Esophagus mucosa (tissue), 1 donor: ENCODE measurements at regions not wholly inside any gene's neighbourhood (a gene's known extent, or its start where the extent isn't known, plus 50 kb on each side); places are given as distances from the start of the nearest gene placed in this dataset.
"Not testable (repeated sequence)": the region's sequence is repeated elsewhere in the genome, so short reads cannot be mapped to it uniquely, and the experiment has no call there.

Experiments used
- ATAC-seq: fragments of 200-7000 bp; cut with Tn5 transposase; one replicate; pipeline ENCODE4 v1.9.1; 2020
- donor health status: DM: yes; HTN: yes; CAD: no.

DNA sequence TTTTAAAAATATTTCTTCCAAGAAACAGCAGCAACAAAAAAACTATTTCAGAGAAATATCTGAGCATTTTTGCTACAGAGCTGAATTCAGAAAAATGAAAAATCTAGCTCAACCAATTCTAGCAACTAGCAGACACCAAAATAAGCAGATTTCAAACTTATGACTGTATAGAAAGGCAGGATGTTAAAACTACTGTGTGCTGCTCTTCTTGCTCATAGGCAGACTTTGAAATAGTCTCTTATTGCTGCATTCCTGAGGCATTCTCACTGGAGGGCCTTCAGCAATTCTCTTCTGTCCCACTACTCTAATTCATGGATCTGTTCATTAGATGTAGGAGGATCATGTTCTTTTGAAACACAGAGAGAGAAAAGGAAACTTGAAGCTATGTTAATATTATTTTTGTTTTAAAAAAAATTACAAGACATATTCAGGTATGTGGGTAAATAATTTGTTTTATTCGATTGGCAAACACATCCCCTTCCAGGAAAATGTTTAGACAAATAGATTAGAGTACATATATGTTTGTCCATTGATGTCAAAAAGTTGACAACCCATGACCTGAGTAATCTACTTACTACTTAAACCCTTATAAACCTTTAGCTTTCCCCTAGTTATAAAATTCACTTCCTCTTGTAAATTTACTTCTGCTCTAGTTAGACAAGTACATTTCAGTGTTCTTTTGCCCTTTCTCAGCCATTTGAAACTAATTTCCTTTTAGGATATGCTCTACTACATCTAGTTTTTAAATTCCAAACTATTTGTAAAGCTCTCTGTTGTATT lies 428.2 kb upstream of the POT1 start:
- ATAC-seq = no peak

DNA sequence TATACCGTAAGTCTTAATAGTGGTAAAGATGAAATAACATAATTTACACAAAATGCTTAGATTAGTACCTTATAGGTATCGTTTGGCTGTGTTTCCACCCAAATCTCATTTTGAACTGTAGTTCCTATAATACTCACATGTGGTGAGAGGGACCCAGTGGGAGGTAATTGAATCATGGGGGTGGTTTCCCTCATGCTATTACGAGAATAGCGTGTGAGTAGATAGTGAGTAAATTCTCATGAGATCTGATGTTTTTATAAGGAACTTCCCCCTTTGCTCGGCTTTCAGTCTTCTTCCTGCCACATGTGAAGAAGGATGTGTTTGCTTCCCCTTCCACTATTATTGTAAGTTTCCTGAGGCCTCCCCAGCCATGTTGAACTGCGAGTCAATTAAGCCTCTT lies 426.3 kb upstream of the POT1 start:
- ATAC-seq = no peak

- no peak for ATAC-seq
These were observed 417.6 kb upstream of the POT1 start for GRCh38 chr7:125347269-125347668.

- ATAC-seq = no peak
These were observed 408.5 kb upstream of the POT1 start for GRCh38 chr7:125338110-125338509.

DNA sequence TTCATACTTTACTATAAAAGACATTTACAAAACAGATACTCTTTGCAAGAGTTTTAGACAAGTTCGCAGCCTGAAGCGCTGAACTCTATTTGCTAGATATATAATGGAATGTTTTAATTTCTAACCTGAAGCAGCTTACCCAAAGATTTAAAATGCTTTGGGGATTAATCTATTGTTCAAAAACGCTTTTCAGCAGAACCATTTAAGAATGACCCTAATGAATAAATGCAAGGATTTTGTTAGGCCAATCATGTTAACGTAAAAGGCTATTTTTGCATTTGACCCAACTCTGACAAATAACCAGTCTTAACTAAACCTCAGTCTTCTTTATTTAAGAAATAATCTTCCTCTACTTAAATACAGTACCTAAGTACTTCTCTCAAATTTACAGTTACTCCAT lies 406.7 kb upstream of the POT1 start:
- no peak for ATAC-seq

GRCh38 chr7:125326666-125327255 lies 397.1 kb upstream of the POT1 start:
- ATAC-seq = no peak

GRCh38 chr7:125316466-125316865 lies 386.8 kb upstream of the POT1 start:
- ATAC-seq = no peak

DNA sequence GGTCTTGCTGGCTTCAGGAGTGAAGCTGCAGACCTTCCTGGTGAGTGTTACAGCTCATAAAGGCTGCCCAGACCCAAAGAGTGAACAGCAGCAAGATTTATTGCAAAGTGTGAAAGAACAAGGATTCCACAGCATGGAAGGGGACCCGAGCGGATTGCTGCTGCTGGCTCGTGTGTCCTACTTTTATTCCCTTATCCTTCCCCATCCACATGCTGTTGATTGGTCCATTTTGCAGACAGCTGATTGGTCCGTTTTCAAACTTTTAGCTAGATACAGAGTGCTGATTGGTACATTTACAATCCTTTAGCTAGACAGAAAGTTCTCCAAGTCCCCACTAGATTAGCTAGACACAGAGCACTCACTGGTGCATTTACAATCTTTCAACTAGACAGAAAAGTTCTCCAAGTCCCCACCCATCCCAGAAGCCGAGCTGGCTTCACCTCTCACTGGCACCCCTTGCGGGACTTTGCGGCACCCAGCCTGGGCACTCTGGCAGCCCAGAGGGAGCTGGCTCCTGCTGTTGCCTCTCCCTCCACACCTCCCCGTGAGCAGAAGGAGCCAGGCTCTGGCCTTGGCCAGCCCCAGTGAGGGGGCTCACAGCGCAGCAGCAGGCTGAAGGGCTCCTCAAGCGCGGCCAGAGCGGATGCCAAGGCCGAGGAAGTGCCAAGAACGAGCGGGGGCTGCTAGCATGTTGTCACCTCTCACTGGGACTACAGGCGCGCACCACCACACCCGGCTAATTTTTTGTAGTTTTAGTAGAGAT lies 369.6 kb upstream of the POT1 start:
- no peak for ATAC-seq

DNA sequence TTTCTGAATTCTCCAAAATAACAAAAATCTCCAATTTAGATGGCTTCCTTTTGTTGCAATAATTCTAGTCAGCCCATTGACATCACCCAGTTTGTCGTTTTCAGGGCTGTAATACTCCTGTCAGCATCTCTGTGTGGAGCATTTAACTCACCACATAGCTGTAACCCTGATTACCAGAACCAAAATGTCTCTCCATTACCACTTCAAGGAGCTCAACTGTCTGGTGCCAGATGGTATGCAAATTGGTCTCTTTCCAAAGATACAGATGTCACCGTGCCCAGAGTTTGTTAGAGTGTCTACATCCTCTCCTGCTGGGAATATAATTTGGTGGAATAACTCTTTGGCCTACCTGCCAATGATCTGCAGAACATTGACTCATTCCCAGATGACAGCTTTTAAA lies 350.3 kb upstream of the POT1 start:
- ATAC-seq = no peak

DNA sequence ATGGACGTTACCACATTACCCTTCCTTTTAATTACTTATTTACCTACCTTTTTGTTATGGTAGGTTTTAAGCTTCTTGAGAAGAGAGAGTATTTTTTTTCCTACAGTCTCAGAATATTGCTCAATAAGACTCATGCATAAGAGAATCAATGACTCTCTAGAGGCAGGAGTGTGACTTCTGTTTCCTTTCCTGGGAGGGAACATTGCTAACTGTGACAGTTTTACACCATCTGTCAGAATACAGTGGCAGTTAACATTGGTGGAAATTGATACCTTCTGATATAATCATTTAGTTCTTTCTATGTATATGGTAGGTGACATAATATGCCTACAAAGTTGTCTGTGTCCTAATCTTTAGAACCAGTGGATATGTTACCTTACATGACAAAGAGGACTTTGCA lies 348.7 kb upstream of the POT1 start:
- ATAC-seq = no peak

DNA sequence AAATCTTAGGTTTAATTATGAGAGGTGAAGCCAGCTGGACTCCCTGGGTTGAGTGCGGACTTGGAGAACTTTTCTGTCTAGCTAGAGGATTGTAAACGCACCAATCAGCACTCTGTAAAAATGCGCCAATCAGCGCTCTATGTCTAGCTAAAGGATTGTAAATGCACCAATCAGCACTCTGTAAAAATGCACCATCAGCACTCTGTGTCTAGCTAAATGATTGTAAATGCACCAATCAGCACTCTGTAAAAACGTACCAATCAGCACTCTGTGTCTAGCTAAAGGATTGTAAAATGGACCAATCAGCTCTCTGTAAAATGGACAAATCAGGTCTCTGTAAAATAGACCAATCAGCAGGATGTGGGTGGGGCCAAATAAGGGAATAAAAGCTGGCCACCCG lies 345.1 kb upstream of the POT1 start:
- not testable (repeated sequence) for ATAC-seq

DNA sequence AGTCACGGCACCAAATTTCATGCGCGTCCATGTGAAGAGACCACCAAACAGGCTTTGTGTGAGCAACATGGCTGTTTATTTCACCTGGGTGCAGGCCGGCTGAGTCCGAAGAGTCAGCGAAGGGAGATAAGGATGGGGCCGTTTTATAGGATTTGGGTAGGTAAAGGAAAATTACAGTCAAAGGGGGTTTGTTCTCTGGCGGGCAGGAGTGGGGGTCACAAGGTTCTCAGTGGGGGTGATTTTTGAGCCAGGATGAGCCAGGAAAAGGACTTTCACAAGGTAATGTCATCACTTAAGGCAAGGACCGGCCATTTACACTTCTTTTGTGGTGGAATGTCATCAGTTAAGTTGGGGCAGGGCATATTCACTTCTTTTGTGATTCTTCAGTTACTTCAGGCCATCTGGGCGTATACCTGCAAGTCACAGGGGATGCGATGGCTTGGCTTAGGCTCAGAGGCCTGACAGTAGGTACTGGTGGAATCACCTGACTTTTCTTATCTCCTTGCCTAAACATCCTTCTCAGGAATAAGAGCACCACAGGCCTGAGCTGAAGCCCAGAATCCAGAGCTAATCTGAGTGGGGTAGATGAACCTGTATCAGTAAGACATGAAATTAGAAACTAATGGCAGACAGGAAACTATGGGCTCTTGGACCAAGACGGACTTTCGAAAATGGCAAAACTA lies 334.7 kb upstream of the POT1 start:
- not testable (repeated sequence) for ATAC-seq

DNA sequence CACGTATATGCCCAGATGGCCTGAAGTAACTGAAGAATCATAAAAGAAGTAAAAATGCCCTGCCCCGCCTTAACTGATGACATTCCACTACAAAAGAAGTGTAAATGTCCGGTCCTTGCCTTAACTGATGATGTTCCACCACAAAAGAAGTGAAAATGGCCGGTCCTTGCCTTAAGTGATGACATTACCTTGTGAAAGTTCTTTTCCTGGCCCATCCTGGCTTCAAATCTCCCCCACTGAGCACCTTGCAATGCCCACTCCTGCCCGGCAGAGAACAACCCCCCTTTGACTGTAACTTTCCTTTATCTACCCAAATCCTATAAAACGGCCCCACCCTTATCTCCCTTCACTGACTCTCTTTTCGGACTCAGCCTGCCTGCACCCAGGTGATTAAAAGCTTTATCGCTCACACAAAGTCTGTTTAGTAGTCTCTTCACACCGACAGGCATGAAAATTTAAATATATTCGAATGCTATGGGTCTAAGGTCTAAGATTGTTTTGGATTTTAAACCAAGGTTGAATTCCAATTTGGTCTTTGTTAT lies 329.3 kb upstream of the POT1 start:
- ATAC-seq = not testable (repeated sequence)

DNA sequence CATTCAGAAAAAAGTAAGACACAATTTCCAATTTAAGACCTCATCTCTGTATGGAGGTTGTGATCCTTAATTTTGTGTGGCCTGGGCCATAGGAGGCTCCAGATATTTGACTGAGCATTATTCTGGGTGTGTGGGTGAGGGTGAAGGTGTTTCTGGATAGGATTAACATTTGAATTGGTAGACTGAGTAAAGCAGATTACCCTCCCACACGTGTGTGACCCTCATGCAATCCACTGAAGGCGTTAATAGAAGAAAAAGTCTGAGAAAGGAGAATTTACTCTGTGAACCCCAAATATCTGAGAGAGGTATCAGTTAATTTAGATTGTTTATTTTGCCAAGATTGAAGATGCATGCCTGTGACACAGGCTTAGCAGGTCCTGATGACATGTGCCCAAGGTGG lies 328.0 kb upstream of the POT1 start:
- ATAC-seq = no peak

DNA sequence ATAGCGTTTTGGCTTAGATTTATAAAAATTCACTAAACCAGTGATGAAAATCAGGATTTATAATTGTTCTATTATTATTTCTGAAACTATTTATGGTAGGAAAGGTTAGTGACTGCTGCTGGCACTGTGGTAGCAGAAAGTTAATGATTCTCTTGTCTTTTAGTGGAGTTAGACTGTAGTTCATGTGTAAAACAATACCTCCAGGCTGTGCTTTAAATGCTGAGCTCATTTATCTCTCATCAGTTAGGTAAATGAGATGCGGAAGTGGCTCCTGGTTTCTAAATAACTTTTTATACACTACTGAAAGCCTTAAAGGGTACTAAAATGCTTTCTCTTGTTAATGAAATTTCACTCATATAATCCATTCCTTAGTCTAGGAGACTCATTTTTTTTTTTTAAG lies 326.8 kb upstream of the POT1 start:
- no peak for ATAC-seq

GRCh38 chr7:125255810-125256209 lies 326.2 kb upstream of the POT1 start:
- no peak for ATAC-seq

- ATAC-seq = no peak
These were observed 324.9 kb upstream of the POT1 start for GRCh38 chr7:125254566-125254965.

GRCh38 chr7:125253452-125254190 lies 324.0 kb upstream of the POT1 start:
- ATAC-seq = no peak

DNA sequence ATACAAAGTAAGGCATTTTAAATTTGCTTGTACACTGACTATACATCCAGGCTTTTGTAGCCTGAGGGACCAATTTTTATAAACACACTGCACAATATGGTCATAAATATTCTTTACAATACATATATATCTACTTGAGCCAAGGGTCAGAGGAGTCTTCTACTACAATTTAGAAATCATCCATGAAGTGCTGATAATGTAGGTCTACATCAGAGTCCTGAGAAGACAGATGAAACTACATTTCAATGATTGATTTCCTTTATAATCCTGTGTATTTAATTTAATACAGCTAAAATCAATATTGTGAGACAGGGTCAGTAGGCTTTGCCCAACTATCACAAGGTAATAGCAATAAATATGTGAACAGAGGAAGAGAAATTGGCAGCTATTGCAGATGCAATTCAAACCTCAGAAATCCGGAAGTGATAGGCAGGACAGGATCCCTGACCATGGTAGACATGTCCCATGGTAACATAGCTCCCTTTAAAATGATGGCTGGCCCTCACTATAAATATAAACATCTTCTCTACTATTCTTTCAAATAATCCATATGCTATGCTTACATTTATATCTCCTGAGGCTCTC lies 318.0 kb upstream of the POT1 start:
- no peak for ATAC-seq

- ATAC-seq = no peak
These were observed 317.1 kb upstream of the POT1 start for GRCh38 chr7:125246706-125247105.

GRCh38 chr7:125241548-125241947 lies 311.9 kb upstream of the POT1 start:
- ATAC-seq = no peak

GRCh38 chr7:125222596-125222995 lies 293.0 kb upstream of the POT1 start:
- ATAC-seq = no peak
